ENCODE measurements at regions not wholly inside any gene's neighbourhood (a gene's known extent, or its start where the extent isn't known, plus 50 kb on each side); places are given as distances from the start of the nearest gene placed in this dataset.

- no peak overlapping the region for H3K27ac ChIP-seq
- no peaks in the 10 kb centered on the region for H3K36me3 ChIP-seq
- intact Hi-C loops (cut with DNase I): no loop called here
- no peak for TF ChIP-seq POLR2AphosphoS5 (IDR thresholded peaks at IDR 0.05; ENCODE audit: insufficient read depth in 1 of 2, low read depth in 1 of 2)
- TF ChIP-seq CTCF (IDR thresholded peaks at IDR 0.05): no peak
- no peak for TF ChIP-seq POLR2A (IDR thresholded peaks at IDR 0.05)
- H3K27me3 ChIP-seq: no peaks in the 10 kb centered on the region
- H3K4me3 ChIP-seq: no peak overlapping the region
- no peak for DNase-seq (ENCODE audit: extremely low spot score in 2 of 2)
- H3K4me1 ChIP-seq: no peaks in the 10 kb centered on the region
- H3K9me3 ChIP-seq: no peaks in the 10 kb centered on the region
Observed at GRCh38 chr3:99110401-99110800, 208.9 kb upstream of the DCBLD2 start.

GRCh38 chr3:99108508-99108907 lies 207.0 kb upstream of the DCBLD2 start:
- no peak for DNase-seq (ENCODE audit: extremely low spot score in 2 of 2)
- Histone ChIP-seq H3K4me1 (no peaks in the 10 kb centered on the region), H3K27ac (no peak overlapping the region), H3K36me3 (no peaks in the 10 kb centered on the region), H3K27me3 (no peaks in the 10 kb centered on the region), H3K4me3 (no peak overlapping the region), H3K9me3 (no peaks in the 10 kb centered on the region)
- intact Hi-C loops (cut with DNase I): no loop called here
- TF ChIP-seq POLR2AphosphoS5 (IDR thresholded peaks at IDR 0.05; ENCODE audit: insufficient read depth in 1 of 2, low read depth in 1 of 2): peak in 1 of 2 donors; percentile 10
- no peak for TF ChIP-seq POLR2A (IDR thresholded peaks at IDR 0.05)
- TF ChIP-seq CTCF (IDR thresholded peaks at IDR 0.05): no peak

GRCh38 chr3:99094606-99095005 lies 193.1 kb upstream of the DCBLD2 start:
- DNase-seq (ENCODE audit: extremely low spot score in 2 of 2): no peak
- no peak overlapping the region for H3K4me3 ChIP-seq
- H3K36me3 ChIP-seq: no peaks in the 10 kb centered on the region
- no peak overlapping the region for H3K27ac ChIP-seq
- H3K4me1 ChIP-seq: no peaks in the 10 kb centered on the region
- intact Hi-C loops (cut with DNase I): no loop called here
- no peaks in the 10 kb centered on the region for H3K9me3 ChIP-seq
- no peak for TF ChIP-seq POLR2A (IDR thresholded peaks at IDR 0.05)
- TF ChIP-seq CTCF (IDR thresholded peaks at IDR 0.05): no peak
- no peak for TF ChIP-seq POLR2AphosphoS5 (IDR thresholded peaks at IDR 0.05; ENCODE audit: insufficient read depth in 1 of 2, low read depth in 1 of 2)
- no peaks in the 10 kb centered on the region for H3K27me3 ChIP-seq

GRCh38 chr3:99087277-99087676 lies 185.8 kb upstream of the DCBLD2 start:
- no peaks in the 10 kb centered on the region for H3K27me3 ChIP-seq
- intact Hi-C loops (cut with DNase I): loop anchor here (10.0 kb wide), 1 partner anchor 662 kb away; no protein-coding TSS in a partner anchor

More at GRCh38 chr3:99087277-99087676, 185.8 kb upstream of the DCBLD2 start:
- Histone ChIP-seq H3K4me3 (no peak overlapping the region), H3K9me3 (no peaks in the 10 kb centered on the region), H3K27ac (no peak overlapping the region), H3K4me1 (peaks cover 4% of the 10 kb centered on the region), H3K36me3 (no peaks in the 10 kb centered on the region)
- TF ChIP-seq POLR2AphosphoS5 (IDR thresholded peaks at IDR 0.05; ENCODE audit: insufficient read depth in 1 of 2, low read depth in 1 of 2) (no peak), CTCF (IDR thresholded peaks at IDR 0.05) (no peak), POLR2A (IDR thresholded peaks at IDR 0.05) (no peak)
- DNase-seq (ENCODE audit: extremely low spot score in 2 of 2): no peak
